IPS DF 4.7 (cell line): ENCODE measurements at regions not wholly inside any gene's neighbourhood (a gene's known extent, or its start where the extent isn't known, plus 50 kb on each side); places are given as distances from the start of the nearest gene placed in this dataset.

Experiments used
- DNase-seq: peaks from one replicate; pipeline ENCODE4 v3.0.0-alpha.2; 2013; ENCODE audit warnings: low spot score; ENCODE audit errors: extremely low read depth

- no peak for DNase-seq
Measured at GRCh38 chr11:70501051-70501901, 102.9 kb downstream of the CTTN start.

- no peak for DNase-seq
Measured at GRCh38 chr11:70501933-70502540, 103.7 kb downstream of the CTTN start.

DNA sequence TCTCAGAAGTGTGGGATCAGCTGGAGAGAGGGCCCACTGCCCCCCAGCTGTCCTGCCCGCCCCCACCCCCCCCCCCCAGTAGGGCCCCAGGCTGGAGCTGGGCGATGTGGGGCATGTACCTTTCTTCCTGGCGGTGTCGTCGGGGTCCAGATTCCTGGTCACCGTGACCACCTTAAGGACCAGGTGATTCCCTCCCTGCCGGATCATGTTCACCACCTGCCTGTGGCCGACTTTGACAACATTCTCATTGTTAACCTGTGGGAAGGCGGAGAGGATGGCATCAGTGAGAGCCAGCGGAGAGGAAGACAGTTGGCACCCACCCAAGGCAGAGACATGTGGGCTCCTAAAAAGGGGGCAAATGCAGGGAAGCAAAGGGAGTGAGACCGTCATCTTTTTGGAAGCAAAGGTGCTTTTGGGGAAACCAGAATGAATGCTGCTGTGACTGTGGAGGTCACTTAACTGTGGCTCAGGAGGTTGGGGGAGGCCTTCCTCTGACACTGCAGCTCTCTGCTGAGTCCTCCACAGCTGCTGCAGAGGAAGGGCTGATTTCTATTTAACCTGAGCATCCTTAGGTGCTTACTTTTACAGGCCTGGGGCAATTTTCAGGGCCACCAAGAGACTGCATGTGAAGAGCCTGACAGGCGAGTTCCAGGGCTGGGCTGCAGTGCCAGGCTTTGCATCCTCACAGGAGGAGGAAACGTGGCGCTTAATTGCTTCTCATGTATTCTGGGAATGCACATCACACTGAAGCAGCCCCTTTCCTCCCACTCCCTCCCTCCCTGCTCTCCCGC, 104.5 kb downstream of the CTTN start:
- DNase-seq, result no peak

DNA sequence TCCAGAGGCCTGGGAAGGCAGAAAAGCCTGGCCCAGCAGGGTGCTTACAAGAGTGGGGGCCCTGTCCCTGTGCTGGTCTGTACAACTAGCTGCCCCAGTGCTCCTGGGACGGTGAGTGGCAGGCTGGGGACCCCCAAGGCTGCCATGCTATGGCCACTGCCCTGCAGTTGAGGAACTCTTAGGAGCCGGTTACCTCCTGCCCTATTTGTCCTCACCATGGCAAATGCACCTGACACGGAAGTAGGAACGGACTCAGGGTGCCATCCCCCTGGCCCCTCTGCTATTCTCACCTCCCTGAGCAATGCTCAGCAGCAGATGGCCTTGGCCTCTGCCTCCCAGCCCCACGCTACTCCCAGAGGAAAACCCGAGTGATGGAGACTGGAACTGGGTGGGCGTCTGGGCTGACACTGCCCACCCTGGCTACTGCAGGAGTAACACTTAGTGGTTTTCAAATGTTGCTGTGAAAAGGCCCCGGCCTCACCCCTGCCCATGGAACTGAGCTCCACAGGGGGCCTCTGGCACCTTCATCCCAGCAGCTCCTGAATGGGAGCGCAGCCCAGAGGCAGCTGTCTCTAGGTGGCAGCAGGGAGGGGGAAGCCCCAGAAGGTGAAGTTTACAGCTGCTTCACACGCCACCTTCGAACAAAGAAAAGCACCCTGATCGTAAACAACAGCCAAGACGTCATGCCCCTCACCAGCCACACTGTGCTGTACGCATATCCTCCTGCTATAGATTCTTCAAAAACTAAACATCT, 105.3 kb downstream of the CTTN start:
- DNase-seq, result no peak

DNA sequence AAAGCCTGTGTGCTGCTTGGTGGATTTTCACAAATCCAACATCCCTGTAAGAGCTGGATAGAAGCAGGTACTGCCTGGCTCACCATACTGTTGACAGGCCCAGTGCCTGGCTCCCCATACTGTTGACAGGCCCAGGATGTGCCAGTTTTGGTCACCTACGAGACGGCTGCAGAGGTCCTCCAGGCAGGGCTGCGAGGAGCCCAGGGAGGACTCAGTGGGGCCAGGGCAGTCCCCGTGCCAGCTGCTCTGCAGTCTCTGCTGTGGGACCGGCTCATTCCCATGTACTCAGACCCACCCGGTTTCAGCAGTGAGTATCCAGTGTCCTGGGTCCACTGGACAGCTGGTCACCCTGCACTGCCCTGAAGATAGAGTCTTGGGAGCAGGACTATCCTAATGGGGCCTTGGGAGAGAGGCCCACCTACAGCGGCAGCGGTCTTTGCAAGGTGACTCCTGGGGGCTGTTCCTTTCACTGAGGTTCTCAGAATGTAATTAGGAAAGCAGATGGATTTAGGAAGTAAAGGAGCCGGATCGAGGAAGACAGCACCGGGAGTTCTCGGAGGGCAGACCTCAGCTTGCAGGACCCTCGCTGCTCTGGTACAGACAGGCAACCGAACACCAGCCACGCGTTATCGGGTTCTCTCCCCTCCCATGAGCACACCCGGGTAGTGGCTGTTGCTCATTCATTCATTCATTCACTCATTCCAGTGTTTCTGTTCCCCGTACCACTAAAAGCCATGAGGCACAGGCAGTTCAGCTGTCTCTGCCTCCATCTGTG, 106.1 kb downstream of the CTTN start:
- DNase-seq, result no peak

- DNase-seq, result no peak
Measured at GRCh38 chr11:70505331-70505731, 107.0 kb downstream of the CTTN start.

GRCh38 chr11:70505761-70506657, 107.7 kb downstream of the CTTN start:
- DNase-seq, result no peak

GRCh38 chr11:70506658-70506970, 108.3 kb downstream of the CTTN start:
- DNase-seq, result no peak

DNA sequence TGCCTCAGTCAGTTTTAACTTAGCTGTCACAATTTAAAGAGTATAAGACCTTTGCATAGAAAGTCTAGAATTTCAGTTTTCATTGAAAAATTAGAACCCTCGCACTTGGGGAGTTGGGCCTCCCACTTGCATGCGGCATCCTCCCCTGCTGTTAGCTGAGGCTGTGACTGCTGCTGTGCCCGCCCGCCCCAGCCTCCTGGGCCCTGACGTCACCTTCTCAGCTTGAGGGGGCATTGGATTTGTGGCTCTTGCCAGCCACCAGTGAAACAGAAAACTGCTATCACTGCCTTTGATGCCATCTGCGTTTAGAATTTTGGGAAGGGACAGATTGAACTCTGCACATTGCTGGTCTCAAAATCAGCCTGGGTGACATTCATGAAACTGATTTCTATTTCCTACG, 108.7 kb downstream of the CTTN start:
- no peak for DNase-seq

DNA sequence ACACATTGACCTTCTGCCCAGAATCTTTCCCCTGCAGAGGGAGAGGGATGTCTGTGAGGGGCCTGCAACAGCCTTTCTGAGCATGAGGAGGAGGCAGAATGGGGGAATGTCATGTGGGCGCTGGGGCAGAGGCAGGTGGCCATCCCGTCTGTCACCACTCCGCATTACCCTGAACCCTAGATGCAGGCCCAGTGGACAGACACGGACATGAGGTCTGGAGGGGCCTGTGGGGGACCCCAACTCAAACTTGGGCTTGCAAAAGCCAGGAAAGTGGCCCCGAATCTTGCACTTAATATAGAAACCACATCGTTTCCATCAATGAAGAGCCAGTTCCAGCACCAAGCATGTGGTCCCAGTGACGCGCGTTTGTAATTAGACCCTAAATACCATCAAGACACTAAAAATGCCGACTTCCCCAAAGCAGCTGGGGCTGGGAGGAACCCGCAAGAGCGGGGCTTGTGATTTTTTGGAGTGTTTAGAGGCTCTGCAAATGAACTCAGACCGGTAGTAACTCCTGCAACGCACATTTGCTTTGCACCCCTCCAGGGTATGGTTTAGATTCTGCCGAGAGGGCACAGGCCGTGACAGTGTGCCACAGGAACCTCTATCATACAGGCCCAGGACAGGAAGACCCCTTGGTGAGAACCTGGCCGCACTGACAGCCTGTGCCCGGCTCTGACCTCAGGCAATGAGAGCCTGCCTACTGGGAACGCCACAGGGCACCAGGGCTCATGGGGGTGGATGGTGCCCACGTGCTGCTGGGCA, 109.3 kb downstream of the CTTN start:
- DNase-seq, result no peak

- DNase-seq, result no peak
Measured at GRCh38 chr11:70508231-70508480, 109.8 kb downstream of the CTTN start.

DNA sequence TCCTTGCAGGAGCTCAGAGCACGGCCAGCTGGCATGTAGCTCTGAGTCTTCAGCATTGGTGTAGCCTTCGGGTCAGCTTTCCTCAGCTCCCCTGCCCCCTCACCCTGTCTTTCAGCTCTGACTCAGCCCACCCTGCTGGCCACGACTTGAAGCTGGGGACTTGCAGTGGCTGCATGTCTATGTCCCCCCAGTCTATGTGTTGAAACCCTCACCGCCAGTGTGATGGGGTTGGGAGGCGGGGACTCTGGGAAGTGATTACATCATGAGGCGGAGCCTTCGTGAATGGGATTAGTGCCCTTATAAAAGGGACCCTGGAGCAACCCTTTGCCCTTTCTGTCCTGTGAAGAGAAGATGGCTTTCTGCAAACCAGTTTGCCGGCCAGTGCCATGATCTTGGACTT, 111.1 kb downstream of the CTTN start:
- no peak for DNase-seq

DNA sequence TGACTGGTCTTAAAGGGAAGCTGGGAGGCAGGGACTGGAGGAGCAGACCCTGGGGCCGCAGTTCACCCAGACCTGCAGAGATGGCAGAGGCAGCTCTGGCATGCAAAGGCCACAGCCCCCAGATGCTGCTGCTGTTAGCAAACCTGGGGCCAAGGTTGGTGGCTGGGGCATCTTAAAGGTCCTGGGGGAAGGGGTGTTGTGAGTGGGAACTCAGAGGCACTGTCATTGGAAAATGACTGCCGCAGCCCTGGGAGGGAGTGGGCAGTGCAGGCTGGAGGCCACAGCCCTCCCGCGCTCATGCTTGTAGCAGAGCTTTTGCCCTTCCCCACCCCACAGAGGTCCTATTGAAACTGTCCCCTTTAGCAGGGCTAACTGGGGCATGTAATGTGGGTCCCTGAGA, 111.8 kb downstream of the CTTN start:
- DNase-seq, result no peak

- no peak for DNase-seq
Measured at GRCh38 chr11:70510571-70510970, 112.2 kb downstream of the CTTN start.

DNA sequence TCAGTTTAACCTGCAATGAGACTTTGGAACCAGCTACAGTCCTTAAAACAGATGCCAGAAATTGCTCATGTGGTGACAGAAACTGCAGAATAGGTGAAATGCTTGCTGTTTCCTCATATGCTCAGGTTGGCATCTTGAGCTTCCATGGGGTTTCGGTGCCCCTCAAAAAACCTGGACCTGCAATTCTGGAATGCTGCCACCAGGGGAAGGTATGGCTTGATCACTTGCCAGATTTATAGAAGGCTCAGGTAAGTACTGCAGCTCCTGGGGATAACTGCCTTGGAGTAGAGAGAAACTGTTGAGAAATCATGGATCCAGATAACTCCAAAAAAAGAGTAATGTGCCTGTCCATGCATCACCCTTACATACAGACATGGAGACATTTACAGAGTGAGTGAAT, 113.0 kb downstream of the CTTN start:
- DNase-seq, result no peak

- DNase-seq, result no peak
Measured at GRCh38 chr11:70512716-70513115, 114.4 kb downstream of the CTTN start.

GRCh38 chr11:70517203-70517602, 118.9 kb downstream of the CTTN start:
- DNase-seq, result no peak

DNA sequence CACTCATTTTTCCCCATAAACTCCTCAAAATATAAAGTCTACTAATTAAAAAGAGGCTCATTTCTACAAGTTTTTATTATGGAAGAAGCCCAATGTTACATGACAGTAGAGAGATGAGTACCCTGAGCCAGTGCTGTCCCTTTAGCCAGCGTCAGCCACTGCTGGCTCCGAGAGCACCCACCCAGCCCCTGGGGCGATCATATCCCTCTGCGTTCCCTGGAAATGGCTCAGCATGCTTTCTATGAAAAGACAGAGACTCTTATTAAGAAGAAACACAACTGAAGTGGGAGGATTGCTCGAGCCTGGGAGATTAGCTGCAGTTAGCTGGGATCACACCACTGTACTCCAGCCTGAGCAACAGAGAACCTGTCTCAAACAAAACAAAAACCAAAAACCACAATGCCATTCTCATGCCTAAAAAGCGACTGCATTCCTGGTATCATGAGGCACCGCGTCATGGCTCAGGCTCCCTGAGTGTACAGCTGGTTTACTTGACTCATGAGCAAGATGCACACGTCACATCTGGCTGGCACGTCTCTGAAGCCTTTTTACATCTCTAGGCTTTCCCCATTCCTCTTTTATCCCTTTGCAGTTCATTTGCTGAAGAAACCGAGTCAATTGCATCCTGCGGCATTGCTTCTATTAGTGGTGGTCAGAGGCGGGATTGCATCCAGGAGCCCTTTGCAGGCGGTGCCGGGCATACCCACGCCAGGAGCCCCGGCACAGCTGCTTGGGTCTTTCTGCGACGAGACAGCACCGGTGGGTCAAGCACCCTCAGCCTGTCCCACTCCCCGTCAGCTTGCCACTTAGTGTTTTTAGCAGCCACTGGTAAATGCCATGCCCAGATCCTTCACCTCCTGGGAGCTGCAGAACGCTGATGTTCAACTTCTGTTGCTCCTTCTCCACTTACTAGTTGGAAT, 119.9 kb downstream of the CTTN start:
- no peak for DNase-seq
